A549 (cell line): ENCODE measurements at regions not wholly inside any gene's neighbourhood (a gene's known extent, or its start where the extent isn't known, plus 50 kb on each side); places are given as distances from the start of the nearest gene placed in this dataset.

Experiments
- ATAC-seq, 2 experiments: fragments of 200-7000 bp in 1 of 2; fragments of >200 bp in 1 of 2; cut with Nextera tagmentation in 1 of 2; cut with Tn5 transposase in 1 of 2; 3 replicates each; pipeline versions ENCODE4 v1.8.0 to v1.9.1; 2018 to 2020; ENCODE audit warnings: mild to moderate bottlenecking in 1 of 2, moderate library complexity in 1 of 2
- CTCF ChIA-PET: fragments of 300-600 bp; sonication (Branson Sonifier 250); formaldehyde crosslinking; extraction: SDS; loops from one replicate; lab custom pipeline; 2021; ENCODE audit warnings: antibody characterized with exemption, inconsistent platforms; lab: Yijun Ruan, JAX
- POLR2A ChIA-PET: fragments of 350-600 bp; formaldehyde crosslinking; extraction: SDS; loops from one replicate; lab custom pipeline; 2021; ENCODE audit warnings: antibody characterized with exemption, inconsistent platforms; lab: Yijun Ruan, JAX
- DNase-seq, 2 experiments: peaks; one replicate each; pipeline versions ENCODE4 v3.0.0 to v3.0.0-alpha.2; 2011 to 2016; ENCODE audit warnings: low read depth in 1 of 2, low spot score in 1 of 2
- FAIRE-seq: peaks from 2 replicates; lab custom pipeline; 2011; peaks lifted over from hg19 to GRCh38; lab: Jason Lieb, UNC
- H3K27ac ChIP-seq, 2 experiments: fragments of >200 bp; sonication (Bioruptor Twin); formaldehyde crosslinking; 3 replicates each; pipeline ENCODE4 v1.5.1; 2016 to 2017
- H3K4me1 ChIP-seq: fragments of >200 bp; sonication (Bioruptor Twin); formaldehyde crosslinking; 3 replicates; pipeline ENCODE4 v1.6.1; 2016
- H3K4me2 ChIP-seq: fragments of >200 bp; sonication (Bioruptor Twin); formaldehyde crosslinking; 3 replicates; pipeline ENCODE4 v1.6.1; 2016
- H3K4me3 ChIP-seq: fragments of >200 bp; sonication (Bioruptor Twin); formaldehyde crosslinking; 3 replicates; pipeline ENCODE4 v1.5.1; 2016
- H3K9me3 ChIP-seq: fragments of >200 bp; sonication (Bioruptor Twin); formaldehyde crosslinking; 3 replicates; pipeline ENCODE4 v1.6.1; 2016
- CBX2 ChIP-seq: fragments of 200-600 bp; sonication (generic); IDR thresholded peaks from 2 replicates; pipeline ENCODE4 v1.6.1; 2016; ENCODE audit warnings: low read depth, mild to moderate bottlenecking, borderline replicate concordance
- CHD2 ChIP-seq: fragments of 150-350 bp; IDR thresholded peaks from 2 replicates; pipeline ENCODE4 v1.6.1; 2014; ENCODE audit warnings: low read length; ENCODE audit not compliant: partially characterized antibody
- CHD4 ChIP-seq: fragments of 200-600 bp; sonication (generic); IDR thresholded peaks from 2 replicates; pipeline ENCODE4 v1.6.1; 2016; ENCODE audit warnings: antibody characterized with exemption, mild to moderate bottlenecking, borderline replicate concordance
- FOSL2 ChIP-seq, 2 experiments: fragments of 450-650 bp in 1 of 2; fragments of >200 bp in 1 of 2; sonication (Bioruptor Twin) in 1 of 2; formaldehyde crosslinking; IDR thresholded peaks; 2 replicates each; pipeline versions ENCODE4 v1.5.0 to v1.6.1; 2016 to 2020; ENCODE audit warnings: mild to moderate bottlenecking in 1 of 2, moderate library complexity in 1 of 2
- FOXS1 ChIP-seq: fragments of 250-450 bp; sonication (Bioruptor Pico); IDR thresholded peaks from 2 replicates; pipeline ENCODE4 v1.5.0; 2020; ENCODE audit warnings: mild to moderate bottlenecking, moderate library complexity
- GATA3 ChIP-seq: IDR thresholded peaks from 2 replicates; pipeline ENCODE4 v1.6.1; 2012; ENCODE audit warnings: borderline replicate concordance
- HDAC2 ChIP-seq: fragments of 200-600 bp; sonication (generic); IDR thresholded peaks from 2 replicates; pipeline ENCODE4 v1.6.1; 2016
- HOXA7 ChIP-seq: fragments of 250-450 bp; sonication (Bioruptor Pico); IDR thresholded peaks from 2 replicates; pipeline ENCODE4 v1.5.0; 2020; ENCODE audit warnings: mild to moderate bottlenecking, moderate library complexity
- HOXB13 ChIP-seq: fragments of 250-450 bp; sonication (Bioruptor Pico); IDR thresholded peaks from 2 replicates; pipeline ENCODE4 v1.5.0; 2020; ENCODE audit warnings: low read depth, mild to moderate bottlenecking, moderate library complexity
- NR3C1 ChIP-seq: fragments of >200 bp; sonication (Bioruptor Twin); formaldehyde crosslinking; IDR thresholded peaks from 3 replicates; pipeline ENCODE4 v1.6.1; 2017
- RAD21 ChIP-seq, 2 experiments: fragments of >200 bp in 1 of 2; sonication (Bioruptor Twin) in 1 of 2; formaldehyde crosslinking in 1 of 2; IDR thresholded peaks in 1 of 2; conservative IDR thresholded peaks in 1 of 2; 2 replicates in 1 of 2; 3 replicates in 1 of 2; pipeline ENCODE4 v1.6.1; 2012 to 2018; ENCODE audit warnings: inconsistent platforms in 1 of 2
- RARB ChIP-seq: fragments of 250-450 bp; sonication (Bioruptor Pico); IDR thresholded peaks from 2 replicates; pipeline ENCODE4 v1.8.0; 2021; ENCODE audit warnings: mild to moderate bottlenecking, moderate library complexity
- RFX5 ChIP-seq: fragments of 450-650 bp; IDR thresholded peaks from 2 replicates; pipeline ENCODE4 v1.7.1; 2014; ENCODE audit warnings: antibody characterized with exemption, mild to moderate bottlenecking, moderate library complexity
- SMC3 ChIP-seq: fragments of >200 bp; sonication (Bioruptor Twin); formaldehyde crosslinking; IDR thresholded peaks from 3 replicates; pipeline ENCODE4 v1.6.1; 2018; ENCODE audit warnings: inconsistent platforms
- SREBF2 ChIP-seq: fragments of 450-650 bp; IDR thresholded peaks from 2 replicates; pipeline ENCODE4 v1.6.1; 2014; ENCODE audit warnings: mild to moderate bottlenecking, moderate library complexity
- TFCP2L1 ChIP-seq: fragments of 250-450 bp; sonication (Bioruptor Pico); IDR thresholded peaks from 2 replicates; pipeline ENCODE4 v1.5.0; 2021; ENCODE audit warnings: mild to moderate bottlenecking
- WGBS: methylation state at CpG from one replicate; pipeline ENCODE4 v1.1.6; 2017; ENCODE audit errors: missing lambda C conversion rate; 5-methylcytosine and 5-hydroxymethylcytosine counted together
- TF ChIP-seq, protein P1 (sequence below): fragments of 250-450 bp; sonication (Bioruptor Pico); IDR thresholded peaks from 2 replicates; pipeline ENCODE4 v1.5.0; 2021; ENCODE audit warnings: mild to moderate bottlenecking, moderate library complexity, borderline replicate concordance
- TF ChIP-seq, protein P2 (sequence below): fragments of 450-650 bp; IDR thresholded peaks from 2 replicates; pipeline ENCODE4 v1.6.1; 2014; ENCODE audit warnings: antibody characterized with exemption
- TF ChIP-seq, protein P3 (sequence below): fragments of >200 bp; sonication (Bioruptor Twin); formaldehyde crosslinking; IDR thresholded peaks from 3 replicates; pipeline ENCODE4 v1.6.1; 2016
- TF ChIP-seq, protein P4 (sequence below): fragments of 150-350 bp; IDR thresholded peaks from 2 replicates; pipeline ENCODE4 v1.6.1; 2014; ENCODE audit warnings: low read depth, mild to moderate bottlenecking, low read length

DNA sequence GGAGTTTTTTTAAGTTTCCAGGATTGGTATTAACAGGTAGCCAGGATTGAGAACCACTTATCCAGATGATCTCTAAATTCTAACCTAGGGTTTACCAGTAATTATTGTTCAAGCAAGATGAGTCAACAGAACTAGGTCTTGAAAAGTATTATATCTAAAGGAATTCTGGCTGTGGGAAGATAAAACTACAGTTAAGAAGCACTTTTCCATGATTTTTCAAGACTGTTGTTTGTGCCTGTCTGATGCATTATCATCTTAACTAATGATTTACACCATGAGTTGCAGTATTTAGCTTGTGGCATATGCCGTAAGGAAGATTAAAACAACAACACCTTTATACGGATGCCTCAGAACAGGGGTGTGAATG, 142.2 kb upstream of the CCDC68 start:
- H3K4me1 ChIP-seq: peaks cover 39% of the 10 kb centered on the region
- 23% methylated on average over 2 of the region's 2 CpGs for WGBS
- ATAC-seq (peak; percentile 14 to 24; a peak in 3 of 6 replicates), FAIRE-seq (no peak), DNase-seq (no peak)
- peak overlapping the region; percentile 72 to 82 for H3K27ac ChIP-seq
- POLR2A ChIA-PET: no interaction called here
- H3K9me3 ChIP-seq: no peaks in the 10 kb centered on the region
- peak overlapping the region; percentile 69 for H3K4me2 ChIP-seq
- TF ChIP-seq HDAC2 (no peak), RFX5 (no peak), CHD4 (no peak), RARB (CRISPR knock-in tag) (no peak), RAD21 (conservative IDR thresholded peaks at IDR 0.05 in 1 of 2, IDR thresholded peaks at IDR 0.05 in 1 of 2) (no peak), CBX2 (no peak), FOXS1 (CRISPR knock-in tag) (no peak), HOXA7 (CRISPR knock-in tag) (no peak), SMC3 (no peak), TFCP2L1 (CRISPR knock-in tag) (no peak), HOXB13 (CRISPR knock-in tag) (no peak)
- TF ChIP-seq, protein P1, sequence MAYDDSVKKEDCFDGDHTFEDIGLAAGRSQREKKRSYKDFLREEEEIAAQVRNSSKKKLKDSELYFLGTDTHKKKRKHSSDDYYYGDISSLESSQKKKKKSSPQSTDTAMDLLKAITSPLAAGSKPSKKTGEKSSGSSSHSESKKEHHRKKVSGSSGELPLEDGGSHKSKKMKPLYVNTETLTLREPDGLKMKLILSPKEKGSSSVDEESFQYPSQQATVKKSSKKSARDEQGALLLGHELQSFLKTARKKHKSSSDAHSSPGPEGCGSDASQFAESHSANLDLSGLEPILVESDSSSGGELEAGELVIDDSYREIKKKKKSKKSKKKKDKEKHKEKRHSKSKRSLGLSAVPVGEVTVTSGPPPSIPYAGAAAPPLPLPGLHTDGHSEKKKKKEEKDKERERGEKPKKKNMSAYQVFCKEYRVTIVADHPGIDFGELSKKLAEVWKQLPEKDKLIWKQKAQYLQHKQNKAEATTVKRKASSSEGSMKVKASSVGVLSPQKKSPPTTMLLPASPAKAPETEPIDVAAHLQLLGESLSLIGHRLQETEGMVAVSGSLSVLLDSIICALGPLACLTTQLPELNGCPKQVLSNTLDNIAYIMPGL (CRISPR knock-in tag): no peak
- TF ChIP-seq, protein P2, sequence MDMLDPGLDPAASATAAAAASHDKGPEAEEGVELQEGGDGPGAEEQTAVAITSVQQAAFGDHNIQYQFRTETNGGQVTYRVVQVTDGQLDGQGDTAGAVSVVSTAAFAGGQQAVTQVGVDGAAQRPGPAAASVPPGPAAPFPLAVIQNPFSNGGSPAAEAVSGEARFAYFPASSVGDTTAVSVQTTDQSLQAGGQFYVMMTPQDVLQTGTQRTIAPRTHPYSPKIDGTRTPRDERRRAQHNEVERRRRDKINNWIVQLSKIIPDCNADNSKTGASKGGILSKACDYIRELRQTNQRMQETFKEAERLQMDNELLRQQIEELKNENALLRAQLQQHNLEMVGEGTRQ: no peak
- TF ChIP-seq, protein P3, sequence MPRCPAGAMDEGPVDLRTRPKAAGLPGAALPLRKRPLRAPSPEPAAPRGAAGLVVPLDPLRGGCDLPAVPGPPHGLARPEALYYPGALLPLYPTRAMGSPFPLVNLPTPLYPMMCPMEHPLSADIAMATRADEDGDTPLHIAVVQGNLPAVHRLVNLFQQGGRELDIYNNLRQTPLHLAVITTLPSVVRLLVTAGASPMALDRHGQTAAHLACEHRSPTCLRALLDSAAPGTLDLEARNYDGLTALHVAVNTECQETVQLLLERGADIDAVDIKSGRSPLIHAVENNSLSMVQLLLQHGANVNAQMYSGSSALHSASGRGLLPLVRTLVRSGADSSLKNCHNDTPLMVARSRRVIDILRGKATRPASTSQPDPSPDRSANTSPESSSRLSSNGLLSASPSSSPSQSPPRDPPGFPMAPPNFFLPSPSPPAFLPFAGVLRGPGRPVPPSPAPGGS: no peak
- no peak overlapping the region for H3K4me3 ChIP-seq
- CTCF ChIA-PET: no interaction called here

DNA sequence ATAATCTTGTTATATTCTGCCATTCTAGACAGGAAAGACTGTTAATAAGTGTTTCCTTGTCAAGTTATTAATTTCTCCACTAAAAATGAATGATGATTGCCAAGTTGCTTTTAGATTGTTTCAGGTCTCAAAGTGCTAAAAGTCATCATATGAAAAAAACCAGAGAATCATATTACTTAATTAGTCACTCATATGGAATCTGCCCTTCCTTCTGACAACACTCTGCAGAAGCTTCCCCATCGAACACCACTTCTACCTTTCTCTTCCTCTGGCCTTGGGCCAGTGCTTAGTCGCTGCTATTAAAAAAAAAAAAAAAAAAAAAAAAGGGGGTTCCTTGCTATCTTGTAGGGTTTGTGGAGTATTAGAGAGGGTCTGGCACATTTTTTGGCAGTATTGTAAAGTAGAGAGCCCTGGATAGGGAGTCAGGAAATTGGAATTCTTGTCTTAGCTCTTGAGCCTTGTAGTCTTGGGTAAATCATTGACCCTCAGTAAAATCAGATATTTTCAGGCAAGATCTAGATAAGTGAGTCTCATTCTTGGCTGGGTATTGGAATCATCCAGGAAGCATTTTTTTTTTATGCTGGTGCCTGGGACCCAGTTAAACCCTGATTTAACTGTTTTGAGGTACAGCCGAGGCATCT, 141.7 kb upstream of the CCDC68 start:
- Histone ChIP-seq H3K4me2 (peak overlapping the region; percentile 69), H3K9me3 (no peaks in the 10 kb centered on the region), H3K27ac (peak overlapping the region; percentile 72 to 82), H3K4me1 (peaks cover 40% of the 10 kb centered on the region), H3K4me3 (no peak overlapping the region; the same call in 2 of the 3 replicates)
- CTCF ChIA-PET: interaction anchor here (0.6 kb wide), 2 partner anchors 11 to 755 kb away, joined by 3 read pairs; no protein-coding TSS in a partner anchor
- POLR2A ChIA-PET: interaction anchor here (0.6 kb wide), 1 partner anchor 199 kb away, joined by 3 read pairs; no protein-coding TSS in a partner anchor
- TF ChIP-seq, protein P1 (CRISPR knock-in tag): no peak
- no peak for TF ChIP-seq NR3C1
- TF ChIP-seq, protein P4, sequence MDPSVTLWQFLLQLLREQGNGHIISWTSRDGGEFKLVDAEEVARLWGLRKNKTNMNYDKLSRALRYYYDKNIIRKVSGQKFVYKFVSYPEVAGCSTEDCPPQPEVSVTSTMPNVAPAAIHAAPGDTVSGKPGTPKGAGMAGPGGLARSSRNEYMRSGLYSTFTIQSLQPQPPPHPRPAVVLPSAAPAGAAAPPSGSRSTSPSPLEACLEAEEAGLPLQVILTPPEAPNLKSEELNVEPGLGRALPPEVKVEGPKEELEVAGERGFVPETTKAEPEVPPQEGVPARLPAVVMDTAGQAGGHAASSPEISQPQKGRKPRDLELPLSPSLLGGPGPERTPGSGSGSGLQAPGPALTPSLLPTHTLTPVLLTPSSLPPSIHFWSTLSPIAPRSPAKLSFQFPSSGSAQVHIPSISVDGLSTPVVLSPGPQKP: no peak
- TF ChIP-seq SREBF2: no peak
- no peak for TF ChIP-seq CHD2
- TF ChIP-seq GATA3: peak; percentile 42; the same call in 1 of the 2 replicates
- TF ChIP-seq FOSL2 (IDR thresholded peaks at IDR 0.05): no peak
- TF ChIP-seq FOSL2 (CRISPR knock-in tag; IDR thresholded peaks at IDR 0.05): peak; percentile 63
- no peak for TF ChIP-seq RAD21 (conservative IDR thresholded peaks at IDR 0.05 in 1 of 2, IDR thresholded peaks at IDR 0.05 in 1 of 2)
- 0% methylated on average over 3 of the region's 3 CpGs for WGBS
- FAIRE-seq (no peak), ATAC-seq (peak; percentile 89 to 90), DNase-seq (peak; percentile 47 to 71)
